ENCODE measurements at regions not wholly inside any gene's neighbourhood (a gene's known extent, or its start where the extent isn't known, plus 50 kb on each side); places are given as distances from the start of the nearest gene placed in this dataset.

GRCh38 chr21:27674041-27674615 is 707.2 kb upstream of the ADAMTS5 start:
- H3K36me3 ChIP-seq (ENCODE audit: insufficient read depth, low read length): no peaks in the 10 kb centered on the region
- H3K4me2 ChIP-seq (ENCODE audit: low read length): peak overlapping the region; percentile 13
- no peaks in the 10 kb centered on the region for H3K9me3 ChIP-seq (replicated peaks; ENCODE audit: low read length)
- peaks cover 5% of the 10 kb centered on the region for H3K4me1 ChIP-seq (ENCODE audit: control insufficient read depth, insufficient read depth, low read length)
- H3K9ac ChIP-seq (ENCODE audit: low read depth, low read length): peak overlapping the region; percentile 27
- H3K4me3 ChIP-seq (ENCODE audit: low read length): no peak overlapping the region
- H3K27me3 ChIP-seq (ENCODE audit: control insufficient read depth, insufficient read depth, low read length): no peaks in the 10 kb centered on the region

- no peaks in the 10 kb centered on the region for H3K9me3 ChIP-seq (replicated peaks; ENCODE audit: low read length)
- no peaks in the 10 kb centered on the region for H3K36me3 ChIP-seq (ENCODE audit: insufficient read depth, low read length)
- H3K27me3 ChIP-seq (ENCODE audit: control insufficient read depth, insufficient read depth, low read length): no peaks in the 10 kb centered on the region
- H3K9ac ChIP-seq (ENCODE audit: low read depth, low read length): no peak overlapping the region
- H3K4me1 ChIP-seq (ENCODE audit: control insufficient read depth, insufficient read depth, low read length): peaks cover 5% of the 10 kb centered on the region
- no peak overlapping the region for H3K4me3 ChIP-seq (ENCODE audit: low read length)
- H3K4me2 ChIP-seq (ENCODE audit: low read length): no peak overlapping the region
These were observed 706.7 kb upstream of the ADAMTS5 start for GRCh38 chr21:27673581-27673980.

- H3K36me3 ChIP-seq (ENCODE audit: insufficient read depth, low read length): no peaks in the 10 kb centered on the region
- no peak overlapping the region for H3K4me2 ChIP-seq (ENCODE audit: low read length)
- no peak overlapping the region for H3K4me3 ChIP-seq (ENCODE audit: low read length)
- H3K27me3 ChIP-seq (ENCODE audit: control insufficient read depth, insufficient read depth, low read length): no peaks in the 10 kb centered on the region
- H3K4me1 ChIP-seq (ENCODE audit: control insufficient read depth, insufficient read depth, low read length): peaks cover 5% of the 10 kb centered on the region
- H3K9me3 ChIP-seq (replicated peaks; ENCODE audit: low read length): no peaks in the 10 kb centered on the region
- no peak overlapping the region for H3K9ac ChIP-seq (ENCODE audit: low read depth, low read length)
These were observed 704.3 kb upstream of the ADAMTS5 start for GRCh38 chr21:27671207-27671606.

- no peaks in the 10 kb centered on the region for H3K27me3 ChIP-seq (ENCODE audit: control insufficient read depth, insufficient read depth, low read length)
- no peak overlapping the region for H3K4me3 ChIP-seq (ENCODE audit: low read length)
- peaks cover 14% of the 10 kb centered on the region for H3K4me1 ChIP-seq (ENCODE audit: control insufficient read depth, insufficient read depth, low read length)
- H3K9ac ChIP-seq (ENCODE audit: low read depth, low read length): no peak overlapping the region
- H3K4me2 ChIP-seq (ENCODE audit: low read length): no peak overlapping the region
- no peaks in the 10 kb centered on the region for H3K9me3 ChIP-seq (replicated peaks; ENCODE audit: low read length)
- H3K36me3 ChIP-seq (ENCODE audit: insufficient read depth, low read length): no peaks in the 10 kb centered on the region
These were observed 686.6 kb upstream of the ADAMTS5 start for GRCh38 chr21:27653481-27653880.

- H3K4me3 ChIP-seq (ENCODE audit: low read length): no peak overlapping the region
- no peaks in the 10 kb centered on the region for H3K9me3 ChIP-seq (replicated peaks; ENCODE audit: low read length)
- no peaks in the 10 kb centered on the region for H3K27me3 ChIP-seq (ENCODE audit: control insufficient read depth, insufficient read depth, low read length)
- peak overlapping the region; percentile 76 for H3K9ac ChIP-seq (ENCODE audit: low read depth, low read length)
- H3K4me2 ChIP-seq (ENCODE audit: low read length): no peak overlapping the region
- H3K4me1 ChIP-seq (ENCODE audit: control insufficient read depth, insufficient read depth, low read length): peaks cover 50% of the 10 kb centered on the region
- H3K36me3 ChIP-seq (ENCODE audit: insufficient read depth, low read length): no peaks in the 10 kb centered on the region
These were observed 682.9 kb upstream of the ADAMTS5 start for GRCh38 chr21:27649762-27650161.

- no peaks in the 10 kb centered on the region for H3K9me3 ChIP-seq (replicated peaks; ENCODE audit: low read length)
- no peaks in the 10 kb centered on the region for H3K27me3 ChIP-seq (ENCODE audit: control insufficient read depth, insufficient read depth, low read length)
- no peaks in the 10 kb centered on the region for H3K36me3 ChIP-seq (ENCODE audit: insufficient read depth, low read length)
- H3K4me2 ChIP-seq (ENCODE audit: low read length): peak overlapping the region; percentile 44
- peaks cover 50% of the 10 kb centered on the region for H3K4me1 ChIP-seq (ENCODE audit: control insufficient read depth, insufficient read depth, low read length)
- peak overlapping the region; percentile 76 for H3K9ac ChIP-seq (ENCODE audit: low read depth, low read length)
- no peak overlapping the region for H3K4me3 ChIP-seq (ENCODE audit: low read length)
These were observed 682.4 kb upstream of the ADAMTS5 start for GRCh38 chr21:27649323-27649722.

- peak overlapping the region; percentile 76 for H3K9ac ChIP-seq (ENCODE audit: low read depth, low read length)
- H3K9me3 ChIP-seq (replicated peaks; ENCODE audit: low read length): no peaks in the 10 kb centered on the region
These were observed 681.7 kb upstream of the ADAMTS5 start for GRCh38 chr21:27648560-27648959.

GRCh38 chr21:27647921-27648320 is 681.0 kb upstream of the ADAMTS5 start:
- no peak overlapping the region for H3K4me2 ChIP-seq (ENCODE audit: low read length)
- H3K9ac ChIP-seq (ENCODE audit: low read depth, low read length): peak overlapping the region; percentile 76
- no peak overlapping the region for H3K4me3 ChIP-seq (ENCODE audit: low read length)
- H3K9me3 ChIP-seq (replicated peaks; ENCODE audit: low read length): no peaks in the 10 kb centered on the region
- peaks cover 50% of the 10 kb centered on the region for H3K4me1 ChIP-seq (ENCODE audit: control insufficient read depth, insufficient read depth, low read length)
- H3K27me3 ChIP-seq (ENCODE audit: control insufficient read depth, insufficient read depth, low read length): no peaks in the 10 kb centered on the region
- H3K36me3 ChIP-seq (ENCODE audit: insufficient read depth, low read length): no peaks in the 10 kb centered on the region

More at GRCh38 chr21:27648560-27648959, 681.7 kb upstream of the ADAMTS5 start:
- Histone ChIP-seq H3K4me2 (ENCODE audit: low read length) (peak overlapping the region; percentile 44), H3K36me3 (ENCODE audit: insufficient read depth, low read length) (no peaks in the 10 kb centered on the region), H3K4me1 (ENCODE audit: control insufficient read depth, insufficient read depth, low read length) (peaks cover 50% of the 10 kb centered on the region), H3K27me3 (ENCODE audit: control insufficient read depth, insufficient read depth, low read length) (no peaks in the 10 kb centered on the region), H3K4me3 (ENCODE audit: low read length) (peak overlapping the region; percentile 19)

GRCh38 chr21:27647401-27647800 is 680.5 kb upstream of the ADAMTS5 start:
- no peaks in the 10 kb centered on the region for H3K9me3 ChIP-seq (replicated peaks; ENCODE audit: low read length)
- H3K9ac ChIP-seq (ENCODE audit: low read depth, low read length): peak overlapping the region; percentile 76
- H3K4me2 ChIP-seq (ENCODE audit: low read length): no peak overlapping the region
- H3K36me3 ChIP-seq (ENCODE audit: insufficient read depth, low read length): no peaks in the 10 kb centered on the region
- H3K4me3 ChIP-seq (ENCODE audit: low read length): no peak overlapping the region
- H3K27me3 ChIP-seq (ENCODE audit: control insufficient read depth, insufficient read depth, low read length): no peaks in the 10 kb centered on the region
- peaks cover 50% of the 10 kb centered on the region for H3K4me1 ChIP-seq (ENCODE audit: control insufficient read depth, insufficient read depth, low read length)

- H3K9me3 ChIP-seq (replicated peaks; ENCODE audit: low read length): no peaks in the 10 kb centered on the region
- H3K4me1 ChIP-seq (ENCODE audit: control insufficient read depth, insufficient read depth, low read length): peaks cover 50% of the 10 kb centered on the region
- H3K4me2 ChIP-seq (ENCODE audit: low read length): no peak overlapping the region
- H3K36me3 ChIP-seq (ENCODE audit: insufficient read depth, low read length): no peaks in the 10 kb centered on the region
- H3K27me3 ChIP-seq (ENCODE audit: control insufficient read depth, insufficient read depth, low read length): no peaks in the 10 kb centered on the region
- H3K4me3 ChIP-seq (ENCODE audit: low read length): no peak overlapping the region
- peak overlapping the region; percentile 76 for H3K9ac ChIP-seq (ENCODE audit: low read depth, low read length)
These were observed 679.8 kb upstream of the ADAMTS5 start for GRCh38 chr21:27646691-27647090.

GRCh38 chr21:27646056-27646455 is 679.2 kb upstream of the ADAMTS5 start:
- Histone ChIP-seq H3K27me3 (ENCODE audit: control insufficient read depth, insufficient read depth, low read length) (no peaks in the 10 kb centered on the region), H3K4me2 (ENCODE audit: low read length) (no peak overlapping the region), H3K4me1 (ENCODE audit: control insufficient read depth, insufficient read depth, low read length) (peaks cover 50% of the 10 kb centered on the region), H3K36me3 (ENCODE audit: insufficient read depth, low read length) (no peaks in the 10 kb centered on the region), H3K9ac (ENCODE audit: low read depth, low read length) (no peak overlapping the region), H3K4me3 (ENCODE audit: low read length) (no peak overlapping the region), H3K9me3 (replicated peaks; ENCODE audit: low read length) (no peaks in the 10 kb centered on the region)

GRCh38 chr21:27645285-27645684 is 678.4 kb upstream of the ADAMTS5 start:
- H3K4me1 ChIP-seq (ENCODE audit: control insufficient read depth, insufficient read depth, low read length): peaks cover 50% of the 10 kb centered on the region
- H3K9ac ChIP-seq (ENCODE audit: low read depth, low read length): peak overlapping the region; percentile 39
- H3K4me2 ChIP-seq (ENCODE audit: low read length): no peak overlapping the region
- H3K36me3 ChIP-seq (ENCODE audit: insufficient read depth, low read length): no peaks in the 10 kb centered on the region
- no peaks in the 10 kb centered on the region for H3K27me3 ChIP-seq (ENCODE audit: control insufficient read depth, insufficient read depth, low read length)
- no peaks in the 10 kb centered on the region for H3K9me3 ChIP-seq (replicated peaks; ENCODE audit: low read length)
- no peak overlapping the region for H3K4me3 ChIP-seq (ENCODE audit: low read length)

All from skeletal muscle satellite cell (primary cell).